Muscle layer of colon (tissue), 2 donors: ENCODE measurements at regions not wholly inside any gene's neighbourhood (a gene's known extent, or its start where the extent isn't known, plus 50 kb on each side); places are given as distances from the start of the nearest gene placed in this dataset.

Source experiments
- H3K27ac ChIP-seq: one replicate; pipeline ENCODE4 v1.7.0; 2013; ENCODE audit warnings: low read depth, mild to moderate bottlenecking, low read length, moderate library complexity
- H3K27me3 ChIP-seq, 2 donors: one replicate each; pipeline ENCODE4 v1.7.0; 2013; ENCODE audit warnings: low read length in 2 of 2, mild to moderate bottlenecking in 2 of 2; ENCODE audit not compliant: insufficient read depth in 2 of 2, control insufficient read depth in 1 of 2
- H3K36me3 ChIP-seq: one replicate; pipeline ENCODE4 v1.7.0; 2013; ENCODE audit warnings: mild to moderate bottlenecking, low read length; ENCODE audit not compliant: insufficient read depth
- H3K4me1 ChIP-seq: one replicate; pipeline ENCODE4 v1.7.0; 2013; ENCODE audit warnings: mild to moderate bottlenecking, low read length; ENCODE audit not compliant: insufficient read depth
- H3K4me3 ChIP-seq, 2 donors: one replicate each; pipeline ENCODE4 v1.7.0; 2013; ENCODE audit warnings: low read length in 2 of 2, low read depth in 1 of 2, mild to moderate bottlenecking in 1 of 2, moderate library complexity in 1 of 2
- H3K9ac ChIP-seq: one replicate; pipeline ENCODE4 v1.7.0; 2013; ENCODE audit warnings: low read length
- H3K9me3 ChIP-seq: one replicate; pipeline ENCODE4 v1.7.0; 2013; ENCODE audit warnings: mild to moderate bottlenecking, low read length
- donor health status: abdominal sarcoma.
- donor health status: Adenocarcinoma of cecum.

DNA sequence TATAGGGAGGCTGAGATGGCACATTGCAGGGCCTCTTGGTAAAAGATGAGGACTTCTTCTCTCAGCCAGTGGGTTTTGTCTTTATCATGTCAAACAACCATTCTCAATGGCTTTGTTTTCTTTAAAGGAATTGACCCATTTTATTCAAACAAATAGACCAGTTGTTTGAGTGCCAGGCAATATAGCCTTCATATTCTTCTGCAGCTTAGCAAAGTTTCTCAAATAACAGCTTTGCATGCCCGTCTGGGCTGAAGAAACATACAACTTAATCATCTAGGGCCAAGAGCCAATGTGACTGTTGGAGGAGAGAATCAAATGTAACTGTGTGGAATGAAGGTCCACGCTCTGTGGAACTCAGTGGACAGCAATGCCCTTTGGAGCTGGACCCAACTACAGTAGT, 57.4 kb upstream of the ADRA1B start:
- no peak overlapping the region for H3K4me3 ChIP-seq
- no peaks in the 10 kb centered on the region for H3K27me3 ChIP-seq
- H3K36me3 ChIP-seq: no peaks in the 10 kb centered on the region
- H3K9me3 ChIP-seq: no peaks in the 10 kb centered on the region
- H3K4me1 ChIP-seq: no peaks in the 10 kb centered on the region
- H3K27ac ChIP-seq: no peak overlapping the region
- H3K9ac ChIP-seq: no peak overlapping the region

DNA sequence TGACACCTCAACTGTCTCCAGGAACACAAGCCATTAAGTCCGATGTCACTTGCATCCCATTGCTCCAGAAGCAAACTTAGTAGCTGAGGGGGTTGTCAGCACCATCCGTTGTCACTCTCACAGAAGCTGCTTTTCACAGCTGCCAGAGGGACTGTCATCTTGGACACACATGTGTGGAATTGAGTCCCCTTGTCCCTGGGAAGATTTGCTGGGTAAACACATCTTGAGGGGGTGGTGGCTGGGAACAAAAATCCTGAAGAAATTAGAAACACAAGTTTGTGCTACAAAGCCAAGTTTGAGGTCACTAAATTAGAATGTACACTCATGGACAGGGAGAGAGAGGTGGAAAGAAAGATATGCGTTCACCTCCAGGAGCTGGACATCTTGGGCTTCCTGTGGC, 55.2 kb upstream of the ADRA1B start:
- no peaks in the 10 kb centered on the region for H3K9me3 ChIP-seq
- no peak overlapping the region for H3K4me3 ChIP-seq
- H3K27ac ChIP-seq: no peak overlapping the region
- no peaks in the 10 kb centered on the region for H3K36me3 ChIP-seq
- no peaks in the 10 kb centered on the region for H3K27me3 ChIP-seq
- H3K4me1 ChIP-seq: no peaks in the 10 kb centered on the region
- no peak overlapping the region for H3K9ac ChIP-seq

DNA sequence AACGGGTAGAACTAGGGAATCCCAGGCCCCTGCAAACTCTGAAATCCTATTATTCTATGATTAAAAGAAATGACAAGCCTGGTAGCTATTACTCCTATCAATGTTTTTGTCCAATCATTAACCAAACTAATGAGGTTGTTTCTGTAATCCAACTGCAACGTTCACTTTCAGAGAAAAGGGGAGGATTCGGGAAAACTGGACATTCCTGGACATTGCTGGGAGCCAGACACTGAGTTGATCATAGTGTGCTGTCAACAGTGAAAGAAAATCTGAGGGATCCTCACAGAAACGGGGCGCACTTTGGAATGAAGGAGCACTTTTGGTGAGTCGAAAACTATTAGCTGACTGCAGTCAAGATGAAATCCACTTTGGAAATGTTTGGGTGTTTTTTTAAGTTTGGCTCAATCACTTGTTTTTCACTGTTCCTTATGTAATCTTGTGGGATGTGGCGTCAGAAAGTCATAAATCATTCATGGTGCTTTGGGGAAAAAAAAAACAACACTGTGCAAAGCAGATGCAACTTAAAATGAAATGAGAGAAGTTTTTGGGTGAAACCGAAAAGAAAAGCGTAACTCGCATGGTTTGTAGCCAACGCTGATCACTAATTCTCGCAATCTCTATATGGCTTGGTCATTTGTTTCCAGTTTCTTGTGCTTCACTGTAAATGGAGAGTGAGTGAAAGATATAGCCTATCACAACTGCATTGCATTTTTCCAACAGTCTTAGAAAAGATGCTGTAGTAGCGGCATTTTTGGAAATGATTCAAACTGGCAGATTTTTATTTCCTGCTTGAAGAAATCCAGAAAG, 51.2 kb upstream of the ADRA1B start:
- no peak overlapping the region for H3K9ac ChIP-seq
- H3K36me3 ChIP-seq: no peaks in the 10 kb centered on the region
- H3K27me3 ChIP-seq: no peaks in the 10 kb centered on the region
- H3K4me1 ChIP-seq: no peaks in the 10 kb centered on the region
- no peak overlapping the region for H3K27ac ChIP-seq
- H3K9me3 ChIP-seq: no peaks in the 10 kb centered on the region
- H3K4me3 ChIP-seq: no peak overlapping the region

DNA sequence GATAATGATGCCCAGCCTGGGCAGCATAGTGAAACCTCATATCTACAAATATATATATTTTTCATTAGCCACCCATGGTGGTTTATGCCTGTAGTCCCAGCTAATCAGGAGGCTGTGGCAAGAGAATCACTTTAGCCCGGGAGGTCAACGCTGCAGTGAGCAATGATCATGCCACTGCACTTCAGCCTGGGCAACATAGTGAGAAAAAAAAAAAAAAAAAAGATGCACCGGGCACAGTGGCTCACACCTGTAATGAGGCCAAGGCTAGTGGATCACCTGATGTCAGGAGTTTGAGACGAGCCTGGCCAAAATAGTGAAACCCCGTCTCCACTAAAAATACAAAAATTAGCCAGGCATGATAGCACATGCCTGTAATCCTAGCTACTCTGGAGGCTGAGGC, 50.2 kb upstream of the ADRA1B start:
- no peak overlapping the region for H3K27ac ChIP-seq
- H3K36me3 ChIP-seq: no peaks in the 10 kb centered on the region
- no peak overlapping the region for H3K9ac ChIP-seq
- H3K9me3 ChIP-seq: no peaks in the 10 kb centered on the region
- H3K4me1 ChIP-seq: no peaks in the 10 kb centered on the region
- no peak overlapping the region for H3K4me3 ChIP-seq
- H3K27me3 ChIP-seq: no peaks in the 10 kb centered on the region
